Prostate gland (tissue), 2 donors: ENCODE measurements at regions not wholly inside any gene's neighbourhood (a gene's known extent, or its start where the extent isn't known, plus 50 kb on each side); places are given as distances from the start of the nearest gene placed in this dataset.

Experiments used
- CTCF ChIP-seq, 4 experiments: fragments of 200-600 bp in 2 of 4; fragments of 450-650 bp in 2 of 4; sonication (generic) in 2 of 4; IDR thresholded peaks; 1 replicate in 3 of 4; 2 replicates in 1 of 4; pipeline ENCODE4 v1.5.1; 2016 to 2019; ENCODE audit warnings: antibody characterized with exemption in 4 of 4, mild to moderate bottlenecking in 2 of 4, moderate library complexity in 2 of 4
- POLR2A ChIP-seq: fragments of 450-650 bp; IDR thresholded peaks from one replicate; pipeline ENCODE4 v1.6.1; 2016; ENCODE audit warnings: antibody characterized with exemption, mild to moderate bottlenecking
- POLR2AphosphoS5 ChIP-seq: sonication (generic); formaldehyde crosslinking; IDR thresholded peaks from one replicate; pipeline ENCODE4 v1.6.1; 2017; ENCODE audit warnings: antibody characterized with exemption

- TF ChIP-seq CTCF (IDR thresholded peaks at IDR 0.05) (no peak), POLR2A (no peak), POLR2AphosphoS5 (no peak)
Observed at GRCh38 chr1:30437059-30437576, 286.3 kb downstream of the MATN1 start.
